ENCODE measurements at regions not wholly inside any gene's neighbourhood (a gene's known extent, or its start where the extent isn't known, plus 50 kb on each side); places are given as distances from the start of the nearest gene placed in this dataset.

DNA sequence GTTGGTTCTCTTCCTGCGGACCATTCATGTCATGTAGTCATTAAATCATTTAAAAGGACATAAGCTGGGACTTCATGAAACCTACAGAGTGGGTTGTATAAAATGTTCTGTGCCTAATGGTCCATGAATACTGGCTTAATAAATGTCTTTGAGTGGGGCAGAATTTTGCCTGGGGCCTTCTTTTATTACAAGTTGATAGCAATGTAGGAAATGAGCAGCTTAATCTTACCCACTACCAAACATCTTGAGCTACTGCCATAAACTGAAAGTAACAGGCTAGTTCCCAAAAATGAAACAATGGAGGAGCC lies 130.9 kb downstream of the TMEM17 start:
- TF ChIP-seq POLR2A (IDR thresholded peaks at IDR 0.05; ENCODE audit: low read depth, low read length) (no peak), POLR2AphosphoS5 (IDR thresholded peaks at IDR 0.05; ENCODE audit: low read depth, low read length) (no peak)
